ENCODE measurements at regions not wholly inside any gene's neighbourhood (a gene's known extent, or its start where the extent isn't known, plus 50 kb on each side); places are given as distances from the start of the nearest gene placed in this dataset.

DNA sequence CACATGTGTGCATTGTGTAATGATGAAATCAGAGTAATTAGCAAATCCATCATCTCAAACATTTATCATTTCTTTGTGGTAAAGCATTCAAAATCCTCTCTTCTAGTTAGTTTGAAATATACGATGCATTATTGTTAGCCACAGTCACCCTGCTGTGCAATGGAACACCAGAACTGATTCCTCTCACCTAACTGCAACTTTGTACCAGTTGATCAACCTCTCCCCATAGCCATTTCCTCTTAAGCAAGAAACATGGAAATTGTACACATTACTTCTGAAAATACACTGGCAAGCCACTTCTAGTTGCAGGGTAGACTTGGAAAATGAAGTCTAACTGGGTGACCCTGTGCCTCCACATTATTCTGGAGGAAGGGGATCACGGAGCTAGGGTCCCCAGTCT is 58.1 kb upstream of the ESR1 start:
- TF ChIP-seq, protein P1, sequence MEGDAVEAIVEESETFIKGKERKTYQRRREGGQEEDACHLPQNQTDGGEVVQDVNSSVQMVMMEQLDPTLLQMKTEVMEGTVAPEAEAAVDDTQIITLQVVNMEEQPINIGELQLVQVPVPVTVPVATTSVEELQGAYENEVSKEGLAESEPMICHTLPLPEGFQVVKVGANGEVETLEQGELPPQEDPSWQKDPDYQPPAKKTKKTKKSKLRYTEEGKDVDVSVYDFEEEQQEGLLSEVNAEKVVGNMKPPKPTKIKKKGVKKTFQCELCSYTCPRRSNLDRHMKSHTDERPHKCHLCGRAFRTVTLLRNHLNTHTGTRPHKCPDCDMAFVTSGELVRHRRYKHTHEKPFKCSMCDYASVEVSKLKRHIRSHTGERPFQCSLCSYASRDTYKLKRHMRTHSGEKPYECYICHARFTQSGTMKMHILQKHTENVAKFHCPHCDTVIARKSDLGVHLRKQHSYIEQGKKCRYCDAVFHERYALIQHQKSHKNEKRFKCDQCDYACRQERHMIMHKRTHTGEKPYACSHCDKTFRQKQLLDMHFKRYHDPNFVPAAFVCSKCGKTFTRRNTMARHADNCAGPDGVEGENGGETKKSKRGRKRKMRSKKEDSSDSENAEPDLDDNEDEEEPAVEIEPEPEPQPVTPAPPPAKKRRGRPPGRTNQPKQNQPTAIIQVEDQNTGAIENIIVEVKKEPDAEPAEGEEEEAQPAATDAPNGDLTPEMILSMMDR (conservative IDR thresholded peaks at IDR 0.05; ENCODE audit: low read length): no peak
- TF ChIP-seq EZH2phosphoT487 (IDR thresholded peaks at IDR 0.05; ENCODE audit: borderline replicate concordance): no peak

All from Loucy (cell line).